Activated T-helper 1 cell treated with anti-CD3 and anti-CD28 coated beads, Interleukin-12 subunit alpha, Interleukin-12 subunit beta, Interleukin-2, Interleukin-4 antibody, amounts not matched to agents 30 ng/mL and 10 ng/mL and 1 ng/mL, durations not matched to agents 14 hours and 24 hours and 36 hours (primary cell): ENCODE measurements at regions not wholly inside any gene's neighbourhood (a gene's known extent, or its start where the extent isn't known, plus 50 kb on each side); places are given as distances from the start of the nearest gene placed in this dataset.

ENCODE experiments used
- DNase-seq: peaks from one replicate; pipeline ENCODE4 v3.0.0; 2021; ENCODE audit warnings: low spot score
- H3K27ac Mint-ChIP-seq: one replicate; pipeline ENCODE4 v1.8.0; 2021; ENCODE audit warnings: mild to moderate bottlenecking, mixed read lengths
- H3K27me3 Mint-ChIP-seq: one replicate; pipeline ENCODE4 v1.8.0; 2022; ENCODE audit warnings: mild to moderate bottlenecking, moderate library complexity, mixed read lengths; ENCODE audit not compliant: insufficient read depth
- H3K36me3 Mint-ChIP-seq: one replicate; pipeline ENCODE4 v1.8.0; 2021; ENCODE audit warnings: low read depth, mixed read lengths
- H3K4me1 Mint-ChIP-seq: one replicate; pipeline ENCODE4 v1.8.0; 2021; ENCODE audit warnings: low read depth, mixed read lengths
- H3K4me3 Mint-ChIP-seq: one replicate; pipeline ENCODE4 v1.8.0; 2021; ENCODE audit warnings: mild to moderate bottlenecking, moderate library complexity, mixed read lengths
- H3K9me3 Mint-ChIP-seq: one replicate; pipeline ENCODE4 v1.8.0; 2021; ENCODE audit warnings: mixed read lengths
- intact Hi-C: fragments of 100-400 bp; cut with micrococcal nuclease; formaldehyde crosslinking; loops from one replicate; pipeline ENCODE4 v1.15.1; 2024

GRCh38 chr11:33567004-33567403 is 133.6 kb downstream of the C11orf91 start:
- H3K9me3 Mint-ChIP-seq: no peaks in the 10 kb centered on the region
- no peaks in the 10 kb centered on the region for H3K4me1 Mint-ChIP-seq
- H3K27me3 Mint-ChIP-seq: peaks cover 6% of the 10 kb centered on the region

GRCh38 chr11:33564856-33565453 is 135.7 kb downstream of the C11orf91 start:
- no peak for DNase-seq
- H3K4me3 Mint-ChIP-seq: no peak overlapping the region
- no peaks in the 10 kb centered on the region for H3K9me3 Mint-ChIP-seq
- H3K27me3 Mint-ChIP-seq: peaks cover 8% of the 10 kb centered on the region
- no peak overlapping the region for H3K27ac Mint-ChIP-seq
- no peaks in the 10 kb centered on the region for H3K36me3 Mint-ChIP-seq
- H3K4me1 Mint-ChIP-seq: no peaks in the 10 kb centered on the region
- intact Hi-C loops: no loop called here

More at GRCh38 chr11:33567004-33567403, 133.6 kb downstream of the C11orf91 start:
- H3K4me3 Mint-ChIP-seq: no peak overlapping the region
- H3K27ac Mint-ChIP-seq: no peak overlapping the region
- DNase-seq: no peak
- intact Hi-C loops: no loop called here
- no peaks in the 10 kb centered on the region for H3K36me3 Mint-ChIP-seq

GRCh38 chr11:33560729-33561128 is 139.9 kb downstream of the C11orf91 start:
- H3K27me3 Mint-ChIP-seq: peaks cover 11% of the 10 kb centered on the region

GRCh38 chr11:33559567-33559966 is 141.1 kb downstream of the C11orf91 start:
- Mint-ChIP-seq H3K36me3 (no peaks in the 10 kb centered on the region), H3K9me3 (no peaks in the 10 kb centered on the region), H3K27ac (no peak overlapping the region), H3K27me3 (peaks cover 9% of the 10 kb centered on the region), H3K4me1 (no peaks in the 10 kb centered on the region), H3K4me3 (no peak overlapping the region)
- intact Hi-C loops: no loop called here
- no peak for DNase-seq

More at GRCh38 chr11:33560729-33561128, 139.9 kb downstream of the C11orf91 start:
- no peaks in the 10 kb centered on the region for H3K36me3 Mint-ChIP-seq
- intact Hi-C loops: no loop called here
- no peak overlapping the region for H3K27ac Mint-ChIP-seq
- no peak overlapping the region for H3K4me3 Mint-ChIP-seq
- no peaks in the 10 kb centered on the region for H3K9me3 Mint-ChIP-seq
- DNase-seq: no peak
- no peaks in the 10 kb centered on the region for H3K4me1 Mint-ChIP-seq

GRCh38 chr11:33558097-33558496 is 142.5 kb downstream of the C11orf91 start:
- Mint-ChIP-seq H3K27ac (no peak overlapping the region), H3K36me3 (no peaks in the 10 kb centered on the region), H3K27me3 (peaks cover 9% of the 10 kb centered on the region), H3K4me3 (no peak overlapping the region), H3K9me3 (no peaks in the 10 kb centered on the region), H3K4me1 (no peaks in the 10 kb centered on the region)
- intact Hi-C loops: no loop called here
- DNase-seq: no peak

GRCh38 chr11:33557201-33557600 is 143.4 kb downstream of the C11orf91 start:
- no peaks in the 10 kb centered on the region for H3K4me1 Mint-ChIP-seq
- intact Hi-C loops: no loop called here
- H3K4me3 Mint-ChIP-seq: no peak overlapping the region
- DNase-seq: no peak
- peaks cover 9% of the 10 kb centered on the region for H3K27me3 Mint-ChIP-seq
- no peaks in the 10 kb centered on the region for H3K9me3 Mint-ChIP-seq
- no peaks in the 10 kb centered on the region for H3K36me3 Mint-ChIP-seq
- H3K27ac Mint-ChIP-seq: no peak overlapping the region

- H3K27ac Mint-ChIP-seq: no peak overlapping the region
- peaks cover 11% of the 10 kb centered on the region for H3K27me3 Mint-ChIP-seq
- H3K9me3 Mint-ChIP-seq: no peaks in the 10 kb centered on the region
- no peaks in the 10 kb centered on the region for H3K4me1 Mint-ChIP-seq
- H3K4me3 Mint-ChIP-seq: no peak overlapping the region
- no peak for DNase-seq
- no peaks in the 10 kb centered on the region for H3K36me3 Mint-ChIP-seq
- intact Hi-C loops: no loop called here
Observed at GRCh38 chr11:33554219-33554618, 146.4 kb downstream of the C11orf91 start.

GRCh38 chr11:33553486-33553885 is 147.1 kb downstream of the C11orf91 start:
- H3K9me3 Mint-ChIP-seq: no peaks in the 10 kb centered on the region
- intact Hi-C loops: no loop called here
- no peaks in the 10 kb centered on the region for H3K4me1 Mint-ChIP-seq
- no peak overlapping the region for H3K4me3 Mint-ChIP-seq
- no peak overlapping the region for H3K27ac Mint-ChIP-seq
- DNase-seq: no peak
- H3K36me3 Mint-ChIP-seq: no peaks in the 10 kb centered on the region
- peaks cover 16% of the 10 kb centered on the region for H3K27me3 Mint-ChIP-seq

- intact Hi-C loops: no loop called here
- Mint-ChIP-seq H3K9me3 (no peaks in the 10 kb centered on the region), H3K27ac (no peak overlapping the region), H3K4me1 (no peaks in the 10 kb centered on the region), H3K4me3 (no peak overlapping the region), H3K36me3 (no peaks in the 10 kb centered on the region), H3K27me3 (peaks cover 20% of the 10 kb centered on the region)
- DNase-seq: no peak
Observed at GRCh38 chr11:33552756-33553155, 147.9 kb downstream of the C11orf91 start.

- DNase-seq: no peak
- intact Hi-C loops: no loop called here
- peaks cover 19% of the 10 kb centered on the region for H3K27me3 Mint-ChIP-seq
Observed at GRCh38 chr11:33551051-33551450, 149.6 kb downstream of the C11orf91 start.

GRCh38 chr11:33549483-33549882 is 151.1 kb downstream of the C11orf91 start:
- Mint-ChIP-seq H3K27me3 (peaks cover 19% of the 10 kb centered on the region), H3K36me3 (no peaks in the 10 kb centered on the region), H3K4me1 (no peaks in the 10 kb centered on the region), H3K9me3 (no peaks in the 10 kb centered on the region), H3K4me3 (no peak overlapping the region), H3K27ac (no peak overlapping the region)
- no peak for DNase-seq
- intact Hi-C loops: loop anchor here (10.0 kb wide), 1 partner anchor 185 kb away; no protein-coding TSS in a partner anchor

More at GRCh38 chr11:33551051-33551450, 149.6 kb downstream of the C11orf91 start:
- no peak overlapping the region for H3K27ac Mint-ChIP-seq
- H3K4me3 Mint-ChIP-seq: no peak overlapping the region
- no peaks in the 10 kb centered on the region for H3K9me3 Mint-ChIP-seq
- no peaks in the 10 kb centered on the region for H3K36me3 Mint-ChIP-seq
- no peaks in the 10 kb centered on the region for H3K4me1 Mint-ChIP-seq

- no peaks in the 10 kb centered on the region for H3K4me1 Mint-ChIP-seq
- no peaks in the 10 kb centered on the region for H3K36me3 Mint-ChIP-seq
- peaks cover 24% of the 10 kb centered on the region for H3K27me3 Mint-ChIP-seq
- intact Hi-C loops: loop anchor here (10.0 kb wide), 1 partner anchor 181 kb away; no protein-coding TSS in a partner anchor
- H3K4me3 Mint-ChIP-seq: no peak overlapping the region
- H3K9me3 Mint-ChIP-seq: no peaks in the 10 kb centered on the region
- DNase-seq: no peak
- H3K27ac Mint-ChIP-seq: no peak overlapping the region
Observed at GRCh38 chr11:33545931-33546330, 154.7 kb downstream of the C11orf91 start.

GRCh38 chr11:33544593-33545373 is 155.8 kb downstream of the C11orf91 start:
- H3K4me3 Mint-ChIP-seq: no peak overlapping the region
- H3K4me1 Mint-ChIP-seq: peaks cover 7% of the 10 kb centered on the region
- H3K9me3 Mint-ChIP-seq: no peaks in the 10 kb centered on the region
- peaks cover 21% of the 10 kb centered on the region for H3K27me3 Mint-ChIP-seq
- no peak for DNase-seq
- H3K36me3 Mint-ChIP-seq: no peaks in the 10 kb centered on the region
- intact Hi-C loops: loop anchor here (10.0 kb wide), 1 partner anchor 180 kb away; no protein-coding TSS in a partner anchor
- no peak overlapping the region for H3K27ac Mint-ChIP-seq
